ENCODE measurements at regions not wholly inside any gene's neighbourhood (a gene's known extent, or its start where the extent isn't known, plus 50 kb on each side); places are given as distances from the start of the nearest gene placed in this dataset.
"Not testable (repeated sequence)": the region's sequence is repeated elsewhere in the genome, so short reads cannot be mapped to it uniquely, and the experiment has no call there.

DNA sequence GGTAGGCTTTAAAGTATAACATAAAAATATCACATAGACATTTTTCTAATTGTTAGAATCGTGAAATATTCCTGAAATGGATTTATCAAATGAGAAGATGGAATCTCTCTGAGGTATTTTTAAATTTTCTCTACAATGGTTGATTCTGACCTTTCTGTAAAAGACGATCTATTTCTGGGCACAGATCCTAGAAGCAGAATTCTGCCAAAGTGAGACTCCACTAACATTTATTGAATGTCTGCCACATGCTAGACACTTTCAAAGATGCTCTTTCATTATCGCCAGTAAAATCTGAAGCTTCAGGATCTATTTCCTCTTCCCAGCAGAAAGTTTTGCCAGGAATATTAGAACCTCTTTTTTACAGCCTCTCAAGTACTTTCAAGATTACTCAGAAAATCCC lies 64.1 kb upstream of the TMEM45B start:
- DNase-seq (ENCODE audit: low read depth, low spot score) (no peak), ATAC-seq (no peak)
- H3K27ac ChIP-seq (ENCODE audit: low read length): no peak overlapping the region
- CTCF ChIA-PET: no interaction called here
- no peaks in the 10 kb centered on the region for H3K36me3 ChIP-seq (ENCODE audit: control insufficient read depth, insufficient read depth, low read length)
- TF ChIP-seq POLR2AphosphoS5 (IDR thresholded peaks at IDR 0.05; ENCODE audit: low read depth, low read length): no peak
- no peak for TF ChIP-seq TCF7L2 (IDR thresholded peaks at IDR 0.05; ENCODE audit: low read depth, low read length)
- no peak for TF ChIP-seq SIN3A (IDR thresholded peaks at IDR 0.05; ENCODE audit: borderline replicate concordance, insufficient read depth, low read depth, low read length)
- TF ChIP-seq, protein P1, sequence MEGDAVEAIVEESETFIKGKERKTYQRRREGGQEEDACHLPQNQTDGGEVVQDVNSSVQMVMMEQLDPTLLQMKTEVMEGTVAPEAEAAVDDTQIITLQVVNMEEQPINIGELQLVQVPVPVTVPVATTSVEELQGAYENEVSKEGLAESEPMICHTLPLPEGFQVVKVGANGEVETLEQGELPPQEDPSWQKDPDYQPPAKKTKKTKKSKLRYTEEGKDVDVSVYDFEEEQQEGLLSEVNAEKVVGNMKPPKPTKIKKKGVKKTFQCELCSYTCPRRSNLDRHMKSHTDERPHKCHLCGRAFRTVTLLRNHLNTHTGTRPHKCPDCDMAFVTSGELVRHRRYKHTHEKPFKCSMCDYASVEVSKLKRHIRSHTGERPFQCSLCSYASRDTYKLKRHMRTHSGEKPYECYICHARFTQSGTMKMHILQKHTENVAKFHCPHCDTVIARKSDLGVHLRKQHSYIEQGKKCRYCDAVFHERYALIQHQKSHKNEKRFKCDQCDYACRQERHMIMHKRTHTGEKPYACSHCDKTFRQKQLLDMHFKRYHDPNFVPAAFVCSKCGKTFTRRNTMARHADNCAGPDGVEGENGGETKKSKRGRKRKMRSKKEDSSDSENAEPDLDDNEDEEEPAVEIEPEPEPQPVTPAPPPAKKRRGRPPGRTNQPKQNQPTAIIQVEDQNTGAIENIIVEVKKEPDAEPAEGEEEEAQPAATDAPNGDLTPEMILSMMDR (IDR thresholded peaks at IDR 0.05): no peak
- TF ChIP-seq, protein P2, sequence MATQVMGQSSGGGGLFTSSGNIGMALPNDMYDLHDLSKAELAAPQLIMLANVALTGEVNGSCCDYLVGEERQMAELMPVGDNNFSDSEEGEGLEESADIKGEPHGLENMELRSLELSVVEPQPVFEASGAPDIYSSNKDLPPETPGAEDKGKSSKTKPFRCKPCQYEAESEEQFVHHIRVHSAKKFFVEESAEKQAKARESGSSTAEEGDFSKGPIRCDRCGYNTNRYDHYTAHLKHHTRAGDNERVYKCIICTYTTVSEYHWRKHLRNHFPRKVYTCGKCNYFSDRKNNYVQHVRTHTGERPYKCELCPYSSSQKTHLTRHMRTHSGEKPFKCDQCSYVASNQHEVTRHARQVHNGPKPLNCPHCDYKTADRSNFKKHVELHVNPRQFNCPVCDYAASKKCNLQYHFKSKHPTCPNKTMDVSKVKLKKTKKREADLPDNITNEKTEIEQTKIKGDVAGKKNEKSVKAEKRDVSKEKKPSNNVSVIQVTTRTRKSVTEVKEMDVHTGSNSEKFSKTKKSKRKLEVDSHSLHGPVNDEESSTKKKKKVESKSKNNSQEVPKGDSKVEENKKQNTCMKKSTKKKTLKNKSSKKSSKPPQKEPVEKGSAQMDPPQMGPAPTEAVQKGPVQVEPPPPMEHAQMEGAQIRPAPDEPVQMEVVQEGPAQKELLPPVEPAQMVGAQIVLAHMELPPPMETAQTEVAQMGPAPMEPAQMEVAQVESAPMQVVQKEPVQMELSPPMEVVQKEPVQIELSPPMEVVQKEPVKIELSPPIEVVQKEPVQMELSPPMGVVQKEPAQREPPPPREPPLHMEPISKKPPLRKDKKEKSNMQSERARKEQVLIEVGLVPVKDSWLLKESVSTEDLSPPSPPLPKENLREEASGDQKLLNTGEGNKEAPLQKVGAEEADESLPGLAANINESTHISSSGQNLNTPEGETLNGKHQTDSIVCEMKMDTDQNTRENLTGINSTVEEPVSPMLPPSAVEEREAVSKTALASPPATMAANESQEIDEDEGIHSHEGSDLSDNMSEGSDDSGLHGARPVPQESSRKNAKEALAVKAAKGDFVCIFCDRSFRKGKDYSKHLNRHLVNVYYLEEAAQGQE (IDR thresholded peaks at IDR 0.05; ENCODE audit: insufficient read depth in 1 of 2, low read depth in 2 of 2, low read length in 1 of 2): no peak
- BruUV-seq (replicated peaks): no TSS peak
- no peaks in the 10 kb centered on the region for H3K9me3 ChIP-seq (ENCODE audit: control insufficient read depth, insufficient read depth, low read depth, low read length)
- in situ Hi-C loops (cut with HindIII; ENCODE audit: low pct_unique_long_range_greater_than_20kb, low sequenced_read_pairs): no loop called here
- H3K4me3 ChIP-seq (ENCODE audit: low read depth in 2 of 2, low read length in 2 of 2): no peak overlapping the region
- POLR2A ChIA-PET: no interaction called here
- no peaks in the 10 kb centered on the region for H3K4me1 ChIP-seq (ENCODE audit: control insufficient read depth, insufficient read depth, low read length)
- no peaks in the 10 kb centered on the region for H3K27me3 ChIP-seq (ENCODE audit: control insufficient read depth, insufficient read depth, low read length)
- intact Hi-C loops (cut with micrococcal nuclease; ENCODE audit: unreplicated experiment): loop anchor here (10.0 kb wide), 1 partner anchor 867 kb away; no protein-coding TSS in a partner anchor

GRCh38 chr11:129763569-129763968 lies 52.1 kb upstream of the TMEM45B start:
- H3K27ac ChIP-seq (ENCODE audit: low read length); intact Hi-C loops (cut with micrococcal nuclease; ENCODE audit: unreplicated experiment); DNase-seq (ENCODE audit: low read depth, low spot score); BruUV-seq (replicated peaks); H3K4me1 ChIP-seq (ENCODE audit: control insufficient read depth, insufficient read depth, low read length); H3K36me3 ChIP-seq (ENCODE audit: control insufficient read depth, insufficient read depth, low read length); H3K4me3 ChIP-seq (ENCODE audit: low read depth in 2 of 2, low read length in 2 of 2); in situ Hi-C loops (cut with HindIII; ENCODE audit: low pct_unique_long_range_greater_than_20kb, low sequenced_read_pairs); H3K9me3 ChIP-seq (ENCODE audit: control insufficient read depth, insufficient read depth, low read depth, low read length); ATAC-seq; H3K27me3 ChIP-seq (ENCODE audit: control insufficient read depth, insufficient read depth, low read length); POLR2A ChIA-PET; CTCF ChIA-PET: not testable (repeated sequence)

DNA sequence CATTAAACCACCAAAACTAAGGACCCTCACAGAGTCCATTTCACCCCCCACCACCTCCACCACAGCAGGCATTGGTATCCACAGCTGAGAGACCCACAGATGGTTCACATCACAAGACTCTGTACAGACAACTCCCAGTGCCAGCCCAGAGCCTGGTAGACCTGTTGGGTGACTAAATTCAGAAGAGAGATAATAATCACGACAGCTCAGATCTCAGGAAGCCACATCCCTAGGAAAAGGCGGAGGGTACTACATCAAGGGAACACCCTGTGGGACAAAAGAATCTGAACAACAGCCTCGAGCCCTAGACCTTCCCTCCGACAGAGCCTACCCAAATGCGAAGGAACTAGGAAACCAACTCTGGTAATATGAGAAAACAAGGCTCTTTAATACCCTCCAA lies 51.4 kb upstream of the TMEM45B start:
- CTCF ChIA-PET; BruUV-seq (replicated peaks); intact Hi-C loops (cut with micrococcal nuclease; ENCODE audit: unreplicated experiment); DNase-seq (ENCODE audit: low read depth, low spot score); POLR2A ChIA-PET; H3K27me3 ChIP-seq (ENCODE audit: control insufficient read depth, insufficient read depth, low read length); H3K36me3 ChIP-seq (ENCODE audit: control insufficient read depth, insufficient read depth, low read length); H3K27ac ChIP-seq (ENCODE audit: low read length); H3K9me3 ChIP-seq (ENCODE audit: control insufficient read depth, insufficient read depth, low read depth, low read length); H3K4me3 ChIP-seq (ENCODE audit: low read depth in 2 of 2, low read length in 2 of 2); ATAC-seq; in situ Hi-C loops (cut with HindIII; ENCODE audit: low pct_unique_long_range_greater_than_20kb, low sequenced_read_pairs); H3K4me1 ChIP-seq (ENCODE audit: control insufficient read depth, insufficient read depth, low read length): not testable (repeated sequence)
